Esophagus mucosa (tissue), 1 donor: ENCODE measurements at regions not wholly inside any gene's neighbourhood (a gene's known extent, or its start where the extent isn't known, plus 50 kb on each side); places are given as distances from the start of the nearest gene placed in this dataset.

Experiments
- ATAC-seq: fragments of 200-7000 bp; cut with Tn5 transposase; one replicate; pipeline ENCODE4 v1.9.1; 2020
- donor health status: DM: yes; HTN: yes; CAD: no.

GRCh38 chr5:124692950-124693349, 53.5 kb downstream of the ZNF608 start:
- no peak for ATAC-seq

DNA sequence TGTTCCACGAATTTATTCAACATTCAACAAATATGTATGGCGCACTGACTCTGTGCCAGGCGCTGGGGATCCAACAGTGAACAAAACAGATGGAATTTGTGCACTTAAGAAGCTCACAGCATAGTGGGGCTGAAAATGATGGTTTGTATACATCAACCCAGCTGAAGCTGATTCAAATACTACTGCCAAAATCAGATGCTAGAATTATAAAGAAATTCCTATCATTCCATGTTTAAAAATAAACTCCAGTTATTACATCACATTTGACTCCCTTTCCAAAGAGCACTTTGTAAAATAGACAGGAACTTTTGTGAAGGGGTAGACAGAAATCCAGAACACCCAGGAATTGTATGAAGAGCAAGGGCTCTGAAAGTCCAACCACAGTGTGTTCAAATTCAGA, 54.1 kb downstream of the ZNF608 start:
- no peak for ATAC-seq

- ATAC-seq, result no peak
Measured at GRCh38 chr5:124689653-124690052, 56.8 kb downstream of the ZNF608 start.

DNA sequence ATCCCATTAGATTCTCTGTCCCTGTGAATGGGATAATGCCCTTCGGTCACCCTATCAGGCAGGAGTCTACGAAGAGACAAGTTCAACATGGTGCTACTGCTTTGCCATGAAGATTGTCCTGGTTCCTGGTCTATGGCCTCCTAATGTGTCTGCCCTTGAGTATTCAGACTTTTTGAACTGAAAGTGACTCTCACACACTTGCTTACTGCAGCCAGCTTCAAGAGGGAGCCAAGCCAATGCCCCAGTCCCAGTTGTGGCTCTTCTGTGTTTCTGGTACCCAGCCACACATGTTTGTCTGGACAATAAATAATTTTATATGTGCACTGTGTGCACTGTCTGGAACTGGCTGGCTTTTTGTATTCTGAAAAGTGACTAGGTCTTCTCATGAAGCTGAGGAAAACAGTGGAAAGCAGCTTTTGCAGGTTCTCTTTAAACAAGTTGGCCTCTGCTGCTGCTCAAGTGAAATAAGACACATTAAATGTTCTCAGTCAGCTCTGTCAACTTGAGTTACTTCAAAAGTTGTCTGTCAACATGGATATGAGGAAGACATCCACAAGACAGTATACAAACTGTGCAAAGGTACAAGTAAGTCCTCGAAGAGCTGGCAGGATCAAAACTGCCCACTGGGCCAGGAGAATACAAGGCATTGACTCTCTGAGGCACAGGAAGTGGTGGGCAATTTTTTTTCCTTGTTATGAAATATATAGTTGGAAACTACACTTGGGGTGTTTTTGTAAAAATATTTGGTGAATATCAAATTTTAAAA, 60.0 kb downstream of the ZNF608 start:
- ATAC-seq, result no peak

- no peak for ATAC-seq
Measured at GRCh38 chr5:124685404-124685930, 61.0 kb downstream of the ZNF608 start.

DNA sequence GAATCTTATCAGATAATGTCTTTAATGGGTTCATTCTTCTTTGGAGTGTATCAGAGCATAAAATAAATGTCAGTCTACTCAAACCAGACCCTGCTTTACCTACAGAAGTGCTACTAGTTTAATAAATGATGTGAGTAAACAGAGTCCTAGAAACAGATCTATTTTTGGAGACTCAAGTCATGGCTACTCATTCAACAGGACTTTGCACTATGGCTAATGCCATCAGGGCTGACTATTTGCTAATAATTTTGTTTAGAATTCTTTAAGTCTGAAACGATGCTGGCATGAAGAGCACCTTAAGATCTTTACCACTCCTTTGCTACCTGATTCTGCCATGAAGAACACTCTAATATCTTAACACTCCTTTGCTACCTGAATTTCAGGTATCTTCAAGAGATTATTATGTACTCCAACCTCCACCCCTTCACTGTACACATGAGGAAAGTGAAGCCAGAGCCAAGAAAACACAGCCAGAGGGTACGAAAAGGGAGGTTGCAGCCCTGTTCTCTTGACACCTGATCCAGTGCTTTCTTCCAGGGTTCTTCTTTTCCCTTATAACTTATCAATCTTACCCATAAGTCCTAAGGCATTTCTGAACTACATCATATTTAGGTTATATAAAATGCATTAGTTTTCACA, 62.4 kb downstream of the ZNF608 start:
- no peak for ATAC-seq

DNA sequence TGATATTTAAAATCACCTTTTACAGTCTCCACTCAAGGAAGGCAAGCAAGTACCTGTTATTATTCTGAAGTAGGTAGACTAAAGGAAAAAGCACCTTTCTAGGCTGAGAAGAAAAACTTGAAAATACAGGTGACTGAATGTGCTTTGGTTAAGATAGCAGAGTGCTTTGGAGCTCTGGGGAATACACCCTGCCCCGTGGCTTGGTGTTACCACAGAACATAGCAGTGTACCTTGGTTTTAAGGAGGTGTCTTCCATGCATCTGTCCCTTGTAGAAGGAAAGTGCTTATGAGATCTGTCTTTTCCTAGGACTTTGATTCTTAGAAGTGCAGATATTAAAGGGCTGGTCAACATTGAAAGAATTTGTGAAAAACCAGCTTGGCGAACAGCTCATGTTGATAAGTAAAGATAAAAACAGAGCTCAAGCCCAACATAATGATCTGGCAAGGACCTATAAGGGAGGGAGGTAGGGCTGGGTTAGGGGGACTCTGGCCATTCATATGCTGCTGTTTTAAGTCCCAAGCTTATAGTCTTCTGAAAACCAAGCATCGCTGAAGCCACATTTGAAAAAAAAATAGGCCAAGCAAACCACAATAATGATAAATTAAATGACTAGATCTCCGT, 66.8 kb downstream of the ZNF608 start:
- ATAC-seq, result no peak

DNA sequence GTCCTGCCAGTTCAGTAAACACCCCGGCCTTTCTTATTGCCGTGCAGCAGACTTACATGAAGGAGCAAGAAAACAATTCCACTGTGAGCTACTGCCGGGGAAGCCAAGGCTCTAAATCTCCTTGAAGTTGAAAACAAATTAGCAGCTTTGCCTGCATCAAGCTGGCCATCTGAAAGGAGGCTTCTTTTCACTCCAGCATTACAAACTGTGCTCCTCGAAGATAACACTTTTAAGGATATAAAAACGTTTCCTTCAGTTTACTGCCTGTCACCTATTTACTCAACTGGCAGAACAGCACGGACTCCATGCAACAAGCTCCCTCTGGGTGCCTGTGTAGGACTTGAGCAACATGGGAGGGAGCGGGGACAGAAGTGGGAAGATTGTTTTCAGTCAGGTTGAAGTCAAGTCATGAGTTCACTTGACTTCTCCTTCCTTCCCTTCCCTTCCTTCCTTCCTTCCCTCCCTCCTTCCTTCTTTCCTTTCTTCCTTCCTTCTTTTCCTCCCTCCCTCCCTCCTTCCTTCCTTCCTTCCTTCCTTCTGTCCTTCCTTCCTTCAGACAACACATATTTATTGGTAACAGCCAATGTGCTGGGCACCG, 67.4 kb downstream of the ZNF608 start:
- no peak for ATAC-seq

GRCh38 chr5:124678468-124678867, 68.0 kb downstream of the ZNF608 start:
- no peak for ATAC-seq

- no peak for ATAC-seq
Measured at GRCh38 chr5:124677374-124678351, 68.8 kb downstream of the ZNF608 start.

DNA sequence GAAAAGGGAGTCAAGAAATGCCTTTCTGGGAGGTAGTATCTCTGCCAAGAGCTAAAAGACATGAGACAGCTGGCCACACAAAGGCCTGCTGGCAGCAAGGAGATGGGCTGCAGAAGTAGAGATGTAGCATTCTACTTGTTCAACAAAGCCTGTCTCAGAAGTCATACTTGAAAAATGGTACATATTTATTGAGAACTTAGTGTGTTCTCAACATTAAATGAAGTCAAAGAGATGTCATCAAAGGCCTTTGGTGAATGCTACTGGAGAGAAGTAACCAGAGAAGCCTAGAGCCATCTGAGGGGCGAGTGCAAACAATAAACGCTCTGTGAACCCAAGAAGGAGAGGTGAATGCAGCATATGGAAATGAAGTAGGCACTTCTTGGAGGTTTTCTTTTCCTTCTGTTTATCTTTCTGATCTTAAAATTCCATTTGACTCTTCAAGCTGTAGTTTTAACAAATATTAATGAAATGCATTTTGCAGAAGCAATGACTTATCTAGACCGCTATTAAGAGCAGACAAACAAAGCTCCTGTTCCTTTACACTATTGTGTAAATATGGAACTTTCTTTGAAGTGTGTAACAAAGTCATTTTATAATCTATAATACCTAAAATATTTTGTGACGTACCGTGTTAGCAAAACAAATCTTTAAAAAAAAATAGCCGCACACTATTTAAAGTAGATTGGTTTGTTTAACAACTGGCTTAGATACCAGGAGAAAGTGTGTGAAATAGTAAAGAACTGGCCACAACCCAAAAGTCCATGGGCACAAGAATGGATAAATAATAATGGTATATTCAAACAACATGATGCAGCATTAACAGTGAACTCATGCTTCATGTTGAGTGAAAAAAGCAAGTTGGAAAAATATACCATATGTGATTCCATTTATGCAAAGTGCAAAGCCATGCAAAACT, 70.2 kb downstream of the ZNF608 start:
- no peak for ATAC-seq

GRCh38 chr5:124671193-124671592, 75.2 kb downstream of the ZNF608 start:
- ATAC-seq, result no peak

DNA sequence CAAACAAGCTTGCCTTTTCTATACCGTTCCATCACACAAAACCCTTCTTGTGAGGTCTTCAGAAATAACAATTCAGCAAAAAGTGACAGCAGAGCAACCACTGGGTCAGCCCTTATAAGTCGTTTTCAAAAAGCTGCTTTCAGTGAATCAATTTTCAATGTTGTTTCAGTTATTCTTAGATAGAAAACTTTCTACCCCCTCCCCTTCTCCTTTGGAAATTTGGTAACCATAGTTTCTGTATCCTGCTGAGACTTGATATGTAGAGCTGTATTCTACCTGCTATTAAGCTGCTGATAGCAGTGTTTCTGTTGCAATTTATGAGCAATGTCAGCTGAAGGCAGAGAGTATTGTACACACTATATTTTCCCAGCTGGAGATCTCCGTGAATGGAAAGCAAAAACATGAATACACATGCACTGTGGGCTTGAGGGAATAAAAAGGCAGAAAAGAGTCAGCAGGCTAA, 75.7 kb downstream of the ZNF608 start:
- peak; percentile 36 for ATAC-seq

GRCh38 chr5:124669956-124670721, 76.3 kb downstream of the ZNF608 start:
- ATAC-seq, result peak; percentile 84

- no peak for ATAC-seq
Measured at GRCh38 chr5:124669300-124669648, 77.2 kb downstream of the ZNF608 start.

DNA sequence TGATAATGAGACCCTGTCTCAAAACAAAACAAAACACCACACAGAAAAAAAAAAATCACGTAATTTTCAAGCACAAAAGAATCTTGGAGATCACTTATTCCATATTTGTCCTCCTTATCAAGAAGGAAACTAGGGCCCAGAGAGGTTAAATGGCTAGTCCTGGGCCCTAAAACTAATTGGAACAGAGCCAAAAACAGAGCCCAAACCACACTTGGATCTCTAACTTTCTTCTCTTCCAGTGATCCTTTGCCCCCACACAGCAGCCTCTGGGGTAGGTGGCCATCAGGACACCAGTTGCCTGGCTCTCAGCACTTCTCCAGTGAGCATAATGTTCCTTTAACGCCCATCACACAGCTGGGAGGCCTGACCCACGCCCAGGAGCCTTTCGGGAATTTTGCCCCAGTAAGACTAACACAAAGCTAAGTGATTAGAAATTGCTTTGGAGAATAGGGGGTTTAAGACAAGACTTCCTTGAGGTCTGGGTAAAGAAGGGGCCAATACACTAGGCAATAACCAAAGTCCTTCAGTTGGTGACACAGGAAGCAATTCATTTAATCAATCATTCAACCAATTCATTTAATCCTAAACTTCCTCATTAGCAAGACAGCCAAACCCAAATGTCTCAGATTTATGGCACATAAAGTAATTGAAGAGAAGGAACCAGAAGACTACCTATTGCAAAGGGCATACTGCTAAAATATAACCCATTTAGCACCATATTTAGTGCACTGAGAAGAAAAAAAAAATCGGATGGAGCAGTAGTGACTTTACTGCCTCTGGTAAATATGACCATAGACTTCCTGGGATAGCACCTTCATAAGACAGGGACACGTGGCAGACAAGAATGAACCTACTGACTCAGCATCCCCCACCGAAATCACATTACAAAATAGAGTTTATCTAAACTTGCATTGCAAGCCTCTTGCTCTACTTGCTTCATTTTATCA, 77.8 kb downstream of the ZNF608 start:
- ATAC-seq, result no peak

GRCh38 chr5:124665625-124666024, 80.8 kb downstream of the ZNF608 start:
- no peak for ATAC-seq

GRCh38 chr5:124665035-124665434, 81.4 kb downstream of the ZNF608 start:
- ATAC-seq, result no peak

- ATAC-seq, result no peak
Measured at GRCh38 chr5:124664287-124664686, 82.2 kb downstream of the ZNF608 start.
